HepG2 (cell line): ENCODE measurements at regions not wholly inside any gene's neighbourhood (a gene's known extent, or its start where the extent isn't known, plus 50 kb on each side); places are given as distances from the start of the nearest gene placed in this dataset.

Source experiments
- ATAC-seq: fragments of 200-7000 bp; cut with Tn5 transposase; 3 replicates; pipeline ENCODE4 v1.9.1; 2020; ENCODE audit warnings: mild to moderate bottlenecking, moderate library complexity
- BruUV-seq: library from RNA; stranded (reverse); fragments of 400-500 nt; replicated peaks from 2 replicates; lab custom pipeline; 2021; lab: Mats Ljungman, UMichigan
- CTCF ChIA-PET: fragments of 300-600 bp; formaldehyde crosslinking; extraction: SDS; loops from one replicate; lab custom pipeline; 2021; ENCODE audit warnings: low total read pairs, inconsistent platforms, low intra/inter-chr PET ratio; lab: Yijun Ruan, JAX
- POLR2A ChIA-PET: fragments of 350-600 bp; sonication (Branson Sonifier 250); formaldehyde crosslinking; loops from one replicate; lab custom pipeline; 2020; ENCODE audit warnings: antibody characterized with exemption, inconsistent platforms; lab: Yijun Ruan, JAX
- DNase-seq: peaks from one replicate; pipeline ENCODE4 v3.0.0-alpha.2; 2015; ENCODE audit warnings: low spot score
- FAIRE-seq: peaks from 3 replicates; lab custom pipeline; 2011; peaks lifted over from hg19 to GRCh38; lab: Jason Lieb, UNC
- H2AFZ ChIP-seq: one replicate; pipeline ENCODE4 v1.6.1; 2011; ENCODE audit warnings: low read length, inconsistent platforms
- H3K27ac ChIP-seq: fragments of 300-600 bp; 3 replicates; pipeline ENCODE4 v1.8.0; 2011; ENCODE audit warnings: mixed run types, mild to moderate bottlenecking, mixed read lengths, low read length, inconsistent platforms; ENCODE audit not compliant: insufficient read depth; ENCODE audit errors: extremely low read length
- H3K27me3 ChIP-seq, 2 experiments: fragments of 200-600 bp in 1 of 2; 2 replicates in 1 of 2; 3 replicates in 1 of 2; pipeline versions ENCODE4 v1.6.0 to v1.8.0; 2011; ENCODE audit warnings: low read length in 2 of 2, mild to moderate bottlenecking in 2 of 2, moderate library complexity in 2 of 2, inconsistent platforms in 1 of 2; ENCODE audit not compliant: insufficient read depth in 2 of 2, control insufficient read depth in 1 of 2
- H3K36me3 ChIP-seq, 2 experiments: fragments of 200-600 bp in 1 of 2; replicated peaks in 1 of 2; 2 replicates in 1 of 2; 3 replicates in 1 of 2; pipeline versions ENCODE4 v1.5.1 to v1.8.0; 2011; ENCODE audit warnings: low read length in 2 of 2, inconsistent platforms in 1 of 2; ENCODE audit not compliant: insufficient read depth in 2 of 2, control insufficient read depth in 1 of 2
- H3K4me1 ChIP-seq: 2 replicates; pipeline ENCODE4 v1.5.1; 2012; ENCODE audit warnings: low read length, inconsistent platforms; ENCODE audit not compliant: insufficient read depth
- H3K4me2 ChIP-seq: 2 replicates; pipeline ENCODE4 v1.6.0; 2011; ENCODE audit warnings: low read depth, low read length, inconsistent platforms
- H3K4me3 ChIP-seq, 3 experiments: fragments of 200-600 bp in 1 of 3; sonication (generic), shearing (Covaris generic) in 1 of 3; replicated peaks in 1 of 3; 2 replicates each; pipeline ENCODE4 v1.5.1; 2011 to 2016; ENCODE audit warnings: low read length in 3 of 3, inconsistent platforms in 2 of 3, low read depth in 2 of 3, mild to moderate bottlenecking in 2 of 3, control low read depth in 1 of 3, mixed read lengths in 1 of 3; ENCODE audit not compliant: insufficient read depth in 1 of 3
- H3K79me2 ChIP-seq: one replicate; pipeline ENCODE4 v1.6.1; 2011; ENCODE audit warnings: low read length, inconsistent platforms; ENCODE audit not compliant: insufficient read depth
- H3K9ac ChIP-seq: 2 replicates; pipeline ENCODE4 v1.6.0; 2011; ENCODE audit warnings: mild to moderate bottlenecking, low read depth, low read length, inconsistent platforms; ENCODE audit not compliant: insufficient read depth
- H3K9me3 ChIP-seq: 2 replicates; pipeline ENCODE4 v1.5.1; 2012; ENCODE audit warnings: mild to moderate bottlenecking, low read length
- H4K20me1 ChIP-seq: 2 replicates; pipeline ENCODE4 v1.6.0; 2011; ENCODE audit warnings: inconsistent platforms, mild to moderate bottlenecking, low read length, moderate library complexity; ENCODE audit not compliant: insufficient read depth
- CEBPB ChIP-seq: IDR thresholded peaks from 2 replicates; pipeline ENCODE4 v1.6.1; 2011; ENCODE audit warnings: low read depth, low read length, improper control_type of control experiment, borderline replicate concordance
- CREB1 ChIP-seq, 2 experiments: fragments of 450-650 bp in 1 of 2; IDR thresholded peaks; 2 replicates each; pipeline ENCODE4 v1.6.1; 2016 to 2017; ENCODE audit warnings: control low read depth in 1 of 2, mild to moderate bottlenecking in 1 of 2, missing compliant biosample characterization in 1 of 2, missing genetic modification characterization in 1 of 2
- STAG1 ChIP-seq: sonication (generic); formaldehyde crosslinking; IDR thresholded peaks from 2 replicates; pipeline ENCODE4 v1.4.0; 2020; ENCODE audit warnings: missing genetic modification reagents
- ZNF546 ChIP-seq: sonication (generic); formaldehyde crosslinking; conservative IDR thresholded peaks from 2 replicates; pipeline ENCODE4 v1.8.1; 2023; ENCODE audit warnings: mild to moderate bottlenecking, missing genetic modification reagents
- ZNF619 ChIP-seq: sonication (generic); formaldehyde crosslinking; IDR thresholded peaks from 2 replicates; pipeline ENCODE4 v1.4.0; 2020; ENCODE audit warnings: mild to moderate bottlenecking, missing genetic modification reagents
- ZNF773 ChIP-seq: sonication (generic); formaldehyde crosslinking; IDR thresholded peaks from 2 replicates; pipeline ENCODE4 v1.4.0; 2020; ENCODE audit warnings: missing genetic modification reagents, borderline replicate concordance
- WGBS: methylation state at CpG from one replicate; pipeline ENCODE4 v1.1.6; 2017; ENCODE audit warnings: low lambda C conversion rate; 5-methylcytosine and 5-hydroxymethylcytosine counted together
- in situ Hi-C: cut with HindIII; loops from 2 replicates; pipeline ENCODE4 v1.10.0; 2017; ENCODE audit warnings: low pct_unique_long_range_greater_than_20kb; ENCODE audit not compliant: extremely low pct_ligation_motif_present
- intact Hi-C: fragments of 100-400 bp; cut with micrococcal nuclease; formaldehyde crosslinking; loops from one replicate; pipeline ENCODE4 v1.10.0; 2022; ENCODE audit not compliant: unreplicated experiment
- TF ChIP-seq, protein P1 (sequence below): sonication (generic); formaldehyde crosslinking; IDR thresholded peaks from 2 replicates; pipeline ENCODE4 v1.5.0; 2020; ENCODE audit warnings: mild to moderate bottlenecking, missing genetic modification reagents, moderate library complexity
- TF ChIP-seq, protein P2 (sequence below): sonication (generic); formaldehyde crosslinking; IDR thresholded peaks from 2 replicates; pipeline ENCODE4 v1.4.0; 2020; ENCODE audit warnings: missing genetic modification reagents, borderline replicate concordance

DNA sequence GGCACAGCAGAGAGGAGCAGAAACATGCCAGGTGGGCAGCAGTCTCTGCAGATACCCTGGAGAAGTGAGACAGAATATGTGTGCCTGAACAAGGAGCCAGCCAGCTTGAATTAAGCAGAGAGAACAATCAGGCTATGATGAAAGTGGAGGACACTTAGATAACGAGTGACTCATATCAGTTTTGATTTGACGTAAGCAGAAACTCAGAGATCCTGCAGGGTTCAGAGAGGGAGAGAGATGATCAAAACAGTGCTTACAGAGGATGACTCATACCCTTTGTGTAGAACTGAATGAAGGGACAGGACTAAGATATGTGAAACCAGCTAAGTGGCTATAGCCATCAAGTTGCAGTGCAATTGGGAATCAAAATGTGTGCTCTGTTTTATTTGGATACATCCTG lies 300.7 kb downstream of the TENT5A start (continued):
- no peak for TF ChIP-seq ZNF773 (CRISPR knock-in tag)
- no peak for TF ChIP-seq ZNF619
- no peak for TF ChIP-seq ZNF546
- 0 out of 2 replicates have a peak, but pooled peaks have one; percentile 4 for TF ChIP-seq CEBPB
- TF ChIP-seq CREB1 (IDR thresholded peaks at IDR 0.05), result peak; percentile 73
- TF ChIP-seq CREB1 (CRISPR knock-in tag; IDR thresholded peaks at IDR 0.05), result no peak

DNA sequence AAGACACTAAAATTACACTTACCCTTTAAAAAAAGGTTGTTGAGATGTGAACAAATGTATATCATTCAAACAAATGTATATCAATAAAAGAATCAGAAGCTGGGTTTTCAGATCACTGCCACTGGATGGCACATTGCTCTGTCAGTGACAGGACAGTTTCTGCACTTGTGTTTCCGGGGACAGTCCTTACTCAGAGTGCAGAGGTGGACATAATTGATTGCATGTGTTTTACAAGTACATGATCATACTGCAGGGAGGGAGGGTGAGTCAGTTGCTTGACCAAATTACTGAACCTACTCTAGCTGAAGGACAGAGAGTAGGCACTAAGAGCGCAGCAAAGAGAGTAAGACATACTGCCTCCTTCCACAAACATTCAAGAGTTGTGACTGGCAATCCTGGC lies 302.3 kb downstream of the TENT5A start:
- Histone ChIP-seq H3K9ac (no peak overlapping the region), H3K36me3 (no peaks in the 10 kb centered on the region), H3K9me3 (no peaks in the 10 kb centered on the region), H4K20me1 (no peaks in the 10 kb centered on the region), H3K4me2 (no peak overlapping the region), H3K79me2 (no peaks in the 10 kb centered on the region), H3K4me3 (no peak overlapping the region), H2AFZ (no peak overlapping the region), H3K4me1 (peaks cover 7% of the 10 kb centered on the region; the same call in 1 of the 2 replicates), H3K27me3 (no peaks in the 10 kb centered on the region), H3K27ac (no peak overlapping the region)
- TF ChIP-seq STAG1, result peak; percentile 41
- TF ChIP-seq, protein P1, sequence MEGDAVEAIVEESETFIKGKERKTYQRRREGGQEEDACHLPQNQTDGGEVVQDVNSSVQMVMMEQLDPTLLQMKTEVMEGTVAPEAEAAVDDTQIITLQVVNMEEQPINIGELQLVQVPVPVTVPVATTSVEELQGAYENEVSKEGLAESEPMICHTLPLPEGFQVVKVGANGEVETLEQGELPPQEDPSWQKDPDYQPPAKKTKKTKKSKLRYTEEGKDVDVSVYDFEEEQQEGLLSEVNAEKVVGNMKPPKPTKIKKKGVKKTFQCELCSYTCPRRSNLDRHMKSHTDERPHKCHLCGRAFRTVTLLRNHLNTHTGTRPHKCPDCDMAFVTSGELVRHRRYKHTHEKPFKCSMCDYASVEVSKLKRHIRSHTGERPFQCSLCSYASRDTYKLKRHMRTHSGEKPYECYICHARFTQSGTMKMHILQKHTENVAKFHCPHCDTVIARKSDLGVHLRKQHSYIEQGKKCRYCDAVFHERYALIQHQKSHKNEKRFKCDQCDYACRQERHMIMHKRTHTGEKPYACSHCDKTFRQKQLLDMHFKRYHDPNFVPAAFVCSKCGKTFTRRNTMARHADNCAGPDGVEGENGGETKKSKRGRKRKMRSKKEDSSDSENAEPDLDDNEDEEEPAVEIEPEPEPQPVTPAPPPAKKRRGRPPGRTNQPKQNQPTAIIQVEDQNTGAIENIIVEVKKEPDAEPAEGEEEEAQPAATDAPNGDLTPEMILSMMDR (CRISPR knock-in tag), result 0 out of 2 replicates have a peak, but pooled peaks have one; percentile 10
- TF ChIP-seq, protein P2, sequence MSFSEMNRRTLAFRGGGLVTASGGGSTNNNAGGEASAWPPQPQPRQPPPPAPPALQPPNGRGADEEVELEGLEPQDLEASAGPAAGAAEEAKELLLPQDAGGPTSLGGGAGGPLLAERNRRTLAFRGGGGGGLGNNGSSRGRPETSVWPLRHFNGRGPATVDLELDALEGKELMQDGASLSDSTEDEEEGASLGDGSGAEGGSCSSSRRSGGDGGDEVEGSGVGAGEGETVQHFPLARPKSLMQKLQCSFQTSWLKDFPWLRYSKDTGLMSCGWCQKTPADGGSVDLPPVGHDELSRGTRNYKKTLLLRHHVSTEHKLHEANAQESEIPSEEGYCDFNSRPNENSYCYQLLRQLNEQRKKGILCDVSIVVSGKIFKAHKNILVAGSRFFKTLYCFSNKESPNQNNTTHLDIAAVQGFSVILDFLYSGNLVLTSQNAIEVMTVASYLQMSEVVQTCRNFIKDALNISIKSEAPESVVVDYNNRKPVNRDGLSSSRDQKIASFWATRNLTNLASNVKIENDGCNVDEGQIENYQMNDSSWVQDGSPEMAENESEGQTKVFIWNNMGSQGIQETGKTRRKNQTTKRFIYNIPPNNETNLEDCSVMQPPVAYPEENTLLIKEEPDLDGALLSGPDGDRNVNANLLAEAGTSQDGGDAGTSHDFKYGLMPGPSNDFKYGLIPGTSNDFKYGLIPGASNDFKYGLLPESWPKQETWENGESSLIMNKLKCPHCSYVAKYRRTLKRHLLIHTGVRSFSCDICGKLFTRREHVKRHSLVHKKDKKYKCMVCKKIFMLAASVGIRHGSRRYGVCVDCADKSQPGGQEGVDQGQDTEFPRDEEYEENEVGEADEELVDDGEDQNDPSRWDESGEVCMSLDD (CRISPR knock-in tag), result no peak
- BruUV-seq, result no TSS peak
- intact Hi-C loops, result no loop called here
- ATAC-seq (peak; percentile 62; the same call in 2 of the 3 replicates), DNase-seq (peak; percentile 15), FAIRE-seq (no peak)
- 47% methylated on average over 2 of the region's 2 CpGs for whole genome bisulfite sequencing
- in situ Hi-C loops, result loop anchor here (25.0 kb wide), 1 partner anchor 213 kb away; no protein-coding TSS in a partner anchor
- POLR2A ChIA-PET, result no interaction called here
- CTCF ChIA-PET, result no interaction called here
